ENCODE measurements at regions not wholly inside any gene's neighbourhood (a gene's known extent, or its start where the extent isn't known, plus 50 kb on each side); places are given as distances from the start of the nearest gene placed in this dataset.

- no peak for TF ChIP-seq POLR2AphosphoS5 (IDR thresholded peaks at IDR 0.05; ENCODE audit: low read depth, low read length)
- TF ChIP-seq CTCF (IDR thresholded peaks at IDR 0.05; ENCODE audit: control extremely low read depth in 1 of 3, insufficient read depth in 1 of 3, low read depth in 1 of 3, low read length in 3 of 3) = no peak
- no peak for TF ChIP-seq POLR2A (IDR thresholded peaks at IDR 0.05; ENCODE audit: control extremely low read depth in 1 of 2, low read depth in 2 of 2, low read length in 2 of 2)
- TF ChIP-seq GABPA (IDR thresholded peaks at IDR 0.05; ENCODE audit: borderline replicate concordance, insufficient read depth, low read length) = no peak
- TF ChIP-seq JUND (IDR thresholded peaks at IDR 0.05; ENCODE audit: low read length) = no peak
- TF ChIP-seq ATF2 (IDR thresholded peaks at IDR 0.05; ENCODE audit: low read length) = no peak
- TF ChIP-seq KDM4A (IDR thresholded peaks at IDR 0.05; ENCODE audit: low read depth, low read length, severe bottlenecking) = no peak
- TF ChIP-seq CEBPB (IDR thresholded peaks at IDR 0.05; ENCODE audit: low read depth, low read length) = no peak
- TF ChIP-seq ATF3 (IDR thresholded peaks at IDR 0.05; ENCODE audit: insufficient read depth, low read depth, low read length) = no peak
- TF ChIP-seq CTBP2 (IDR thresholded peaks at IDR 0.05; ENCODE audit: borderline replicate concordance, insufficient read depth, insufficient read length, low read length) = no peak
- no peak for TF ChIP-seq TEAD4 (IDR thresholded peaks at IDR 0.05; ENCODE audit: low read depth, low read length)
Observed at GRCh38 chr7:68862261-68862660, 736.0 kb upstream of the AUTS2 start.

Data from H1 (cell line).